ENCODE measurements at regions not wholly inside any gene's neighbourhood (a gene's known extent, or its start where the extent isn't known, plus 50 kb on each side); places are given as distances from the start of the nearest gene placed in this dataset.

- no peak for DNase-seq
Measured at GRCh38 chr5:81914696-81915095, 57.1 kb upstream of the ATG10 start.

- no peak for DNase-seq
Measured at GRCh38 chr5:81912933-81913332, 58.9 kb upstream of the ATG10 start.

- DNase-seq, result no peak
Measured at GRCh38 chr5:81909677-81910076, 62.1 kb upstream of the ATG10 start.

- DNase-seq, result no peak
Measured at GRCh38 chr5:81908771-81909170, 63.1 kb upstream of the ATG10 start.

GRCh38 chr5:81908044-81908443, 63.8 kb upstream of the ATG10 start:
- DNase-seq, result no peak

GRCh38 chr5:81907012-81907635, 64.7 kb upstream of the ATG10 start:
- DNase-seq, result peak; percentile 19

- DNase-seq, result peak; percentile 6
Measured at GRCh38 chr5:81906086-81906485, 65.7 kb upstream of the ATG10 start.

GRCh38 chr5:81904861-81905260, 67.0 kb upstream of the ATG10 start:
- DNase-seq, result no peak

- DNase-seq, result no peak
Measured at GRCh38 chr5:81904166-81904565, 67.7 kb upstream of the ATG10 start.

- DNase-seq, result no peak
Measured at GRCh38 chr5:81901586-81901985, 70.2 kb upstream of the ATG10 start.

GRCh38 chr5:81899123-81899522, 72.7 kb upstream of the ATG10 start:
- no peak for DNase-seq

GRCh38 chr5:81898403-81898802, 73.4 kb upstream of the ATG10 start:
- DNase-seq, result no peak

- no peak for DNase-seq
Measured at GRCh38 chr5:81896764-81897163, 75.1 kb upstream of the ATG10 start.

GRCh38 chr5:81895307-81895706, 76.5 kb upstream of the ATG10 start:
- DNase-seq, result no peak

GRCh38 chr5:81893961-81894360, 77.9 kb upstream of the ATG10 start:
- no peak for DNase-seq

- no peak for DNase-seq
Measured at GRCh38 chr5:81884871-81885270, 87.0 kb upstream of the ATG10 start.

- DNase-seq, result no peak
Measured at GRCh38 chr5:81883371-81883770, 88.5 kb upstream of the ATG10 start.

- DNase-seq, result no peak
Measured at GRCh38 chr5:81881595-81881994, 90.2 kb upstream of the ATG10 start.

GRCh38 chr5:81879936-81880335, 91.9 kb upstream of the ATG10 start:
- DNase-seq, result no peak

- DNase-seq, result no peak
Measured at GRCh38 chr5:81878333-81878732, 93.5 kb upstream of the ATG10 start.

GRCh38 chr5:81866994-81867393, 104.8 kb upstream of the ATG10 start:
- DNase-seq, result no peak

GRCh38 chr5:81860778-81861177, 109.9 kb upstream of the SSBP2 start:
- DNase-seq, result no peak

GRCh38 chr5:81859624-81860023, 108.7 kb upstream of the SSBP2 start:
- no peak for DNase-seq

GRCh38 chr5:81856948-81857928, 106.3 kb upstream of the SSBP2 start:
- no peak for DNase-seq

Data from right kidney (tissue), 1 donor.